RWPE2 (cell line): ENCODE measurements at regions not wholly inside any gene's neighbourhood (a gene's known extent, or its start where the extent isn't known, plus 50 kb on each side); places are given as distances from the start of the nearest gene placed in this dataset.

Source experiments
- ATAC-seq: fragments of 200-7000 bp; cut with Tn5 transposase; 3 replicates; pipeline ENCODE4 v1.9.1; 2021; ENCODE audit warnings: low read depth
- DNase-seq: peaks from one replicate; pipeline ENCODE4 v3.0.0-alpha.2; 2020; ENCODE audit warnings: low spot score
- H3K27ac ChIP-seq: fragments of 450-650 bp; 2 replicates; pipeline ENCODE4 v1.5.1; 2017; ENCODE audit warnings: mild to moderate bottlenecking; ENCODE audit not compliant: poor library complexity, severe bottlenecking
- H3K27me3 ChIP-seq: fragments of 250-450 bp; sonication (Bioruptor Pico); 2 replicates; pipeline ENCODE4 v1.5.1; 2021; ENCODE audit warnings: mild to moderate bottlenecking, moderate library complexity; ENCODE audit not compliant: insufficient read depth, poor library complexity, severe bottlenecking
- H3K36me3 ChIP-seq: fragments of 250-450 bp; sonication (Bioruptor Pico); 2 replicates; pipeline ENCODE4 v1.5.1; 2020; ENCODE audit warnings: low read depth, mild to moderate bottlenecking, moderate library complexity
- H3K4me1 ChIP-seq: fragments of 250-450 bp; sonication (Bioruptor Pico); 2 replicates; pipeline ENCODE4 v1.5.1; 2021; ENCODE audit warnings: mild to moderate bottlenecking, moderate library complexity; ENCODE audit not compliant: insufficient read depth, poor library complexity, severe bottlenecking
- H3K4me3 ChIP-seq: fragments of 250-450 bp; sonication (Bioruptor Pico); 2 replicates; pipeline ENCODE4 v1.5.1; 2021; ENCODE audit warnings: mild to moderate bottlenecking, moderate library complexity; ENCODE audit not compliant: severe bottlenecking
- H3K9me3 ChIP-seq: fragments of 250-450 bp; sonication (Bioruptor Pico); 2 replicates; pipeline ENCODE4 v1.5.1; 2021; ENCODE audit warnings: mild to moderate bottlenecking, moderate library complexity; ENCODE audit not compliant: severe bottlenecking
- TF ChIP-seq, protein P1 (sequence below): fragments of 450-650 bp; IDR thresholded peaks from one replicate; pipeline ENCODE4 v1.5.1; 2017; ENCODE audit warnings: mild to moderate bottlenecking, moderate library complexity; ENCODE audit not compliant: poor library complexity, severe bottlenecking

DNA sequence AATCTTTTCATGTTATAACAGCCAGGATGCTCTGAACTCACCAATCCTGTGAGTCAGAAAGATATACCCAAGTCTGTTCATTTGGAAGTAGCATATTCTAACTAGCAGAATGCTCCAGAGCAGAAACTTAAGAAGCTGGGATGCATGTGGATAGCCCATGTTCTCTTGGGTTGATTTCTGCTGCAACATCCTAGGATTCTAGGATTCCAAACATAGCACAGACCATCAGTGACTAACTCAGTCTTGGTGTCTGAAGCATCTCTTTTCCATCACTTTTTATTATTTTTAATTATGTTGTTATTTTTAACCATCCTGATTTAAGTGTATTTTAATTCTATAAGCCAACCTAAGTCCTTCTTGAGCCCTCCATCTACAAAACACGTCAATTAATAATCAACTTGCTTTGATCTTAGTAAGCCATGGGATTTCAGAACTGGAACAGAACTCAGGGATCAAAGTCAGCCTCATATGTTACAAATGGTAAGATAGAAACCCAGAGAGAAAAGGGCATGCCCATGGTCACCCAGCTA lies 85.4 kb downstream of the OSR1 start:
- DNase-seq, result no peak

GRCh38 chr2:19272039-19272438 lies 86.4 kb downstream of the OSR1 start:
- no peaks in the 10 kb centered on the region for H3K27me3 ChIP-seq
- H3K9me3 ChIP-seq, result no peaks in the 10 kb centered on the region
- H3K4me3 ChIP-seq, result no peak overlapping the region
- DNase-seq, result no peak
- H3K4me1 ChIP-seq, result no peaks in the 10 kb centered on the region
- TF ChIP-seq, protein P1, sequence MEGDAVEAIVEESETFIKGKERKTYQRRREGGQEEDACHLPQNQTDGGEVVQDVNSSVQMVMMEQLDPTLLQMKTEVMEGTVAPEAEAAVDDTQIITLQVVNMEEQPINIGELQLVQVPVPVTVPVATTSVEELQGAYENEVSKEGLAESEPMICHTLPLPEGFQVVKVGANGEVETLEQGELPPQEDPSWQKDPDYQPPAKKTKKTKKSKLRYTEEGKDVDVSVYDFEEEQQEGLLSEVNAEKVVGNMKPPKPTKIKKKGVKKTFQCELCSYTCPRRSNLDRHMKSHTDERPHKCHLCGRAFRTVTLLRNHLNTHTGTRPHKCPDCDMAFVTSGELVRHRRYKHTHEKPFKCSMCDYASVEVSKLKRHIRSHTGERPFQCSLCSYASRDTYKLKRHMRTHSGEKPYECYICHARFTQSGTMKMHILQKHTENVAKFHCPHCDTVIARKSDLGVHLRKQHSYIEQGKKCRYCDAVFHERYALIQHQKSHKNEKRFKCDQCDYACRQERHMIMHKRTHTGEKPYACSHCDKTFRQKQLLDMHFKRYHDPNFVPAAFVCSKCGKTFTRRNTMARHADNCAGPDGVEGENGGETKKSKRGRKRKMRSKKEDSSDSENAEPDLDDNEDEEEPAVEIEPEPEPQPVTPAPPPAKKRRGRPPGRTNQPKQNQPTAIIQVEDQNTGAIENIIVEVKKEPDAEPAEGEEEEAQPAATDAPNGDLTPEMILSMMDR, result no peak
- no peak overlapping the region for H3K27ac ChIP-seq
- H3K36me3 ChIP-seq, result no peaks in the 10 kb centered on the region
- ATAC-seq, result no peak

More for the DNA sequence above, 85.4 kb downstream of the OSR1 start:
- H3K9me3 ChIP-seq, result no peaks in the 10 kb centered on the region
- no peaks in the 10 kb centered on the region for H3K36me3 ChIP-seq
- H3K27ac ChIP-seq, result no peak overlapping the region
- H3K27me3 ChIP-seq, result no peaks in the 10 kb centered on the region
- H3K4me1 ChIP-seq, result no peaks in the 10 kb centered on the region
- TF ChIP-seq, protein P1, result no peak
- H3K4me3 ChIP-seq, result no peak overlapping the region
- no peak for ATAC-seq

GRCh38 chr2:19264852-19265251 lies 93.6 kb downstream of the OSR1 start:
- no peaks in the 10 kb centered on the region for H3K36me3 ChIP-seq
- no peaks in the 10 kb centered on the region for H3K9me3 ChIP-seq
- H3K27ac ChIP-seq, result no peak overlapping the region
- H3K27me3 ChIP-seq, result no peaks in the 10 kb centered on the region
- ATAC-seq (no peak), DNase-seq (no peak)
- no peak overlapping the region for H3K4me3 ChIP-seq
- TF ChIP-seq, protein P1, result no peak
- H3K4me1 ChIP-seq, result no peaks in the 10 kb centered on the region

DNA sequence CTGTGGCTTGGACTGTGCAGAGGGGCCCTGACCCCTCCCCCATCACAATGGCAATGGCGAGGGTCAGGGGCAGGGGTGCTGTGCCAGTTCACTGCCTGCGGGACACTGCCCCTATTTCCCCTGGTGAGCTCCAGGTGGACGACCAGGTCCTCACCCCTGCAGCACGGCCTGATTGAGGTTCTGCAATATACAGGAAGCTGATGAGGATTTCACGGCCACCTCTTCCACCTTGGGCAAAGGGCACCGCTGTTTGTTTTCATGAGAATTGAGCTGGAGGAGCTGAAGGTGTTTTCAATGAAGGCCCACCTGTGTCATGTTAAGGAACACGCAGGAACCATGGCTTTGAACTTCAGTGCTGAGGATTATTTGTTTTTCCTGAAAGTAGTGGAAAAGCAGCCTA lies 96.3 kb downstream of the OSR1 start:
- TF ChIP-seq, protein P1, result no peak
- H3K27me3 ChIP-seq, result no peaks in the 10 kb centered on the region
- H3K36me3 ChIP-seq, result no peaks in the 10 kb centered on the region
- peaks cover 3% of the 10 kb centered on the region for H3K4me1 ChIP-seq
- H3K4me3 ChIP-seq, result no peak overlapping the region
- no peak for DNase-seq
- no peak overlapping the region for H3K27ac ChIP-seq
- ATAC-seq, result no peak
- no peaks in the 10 kb centered on the region for H3K9me3 ChIP-seq

DNA sequence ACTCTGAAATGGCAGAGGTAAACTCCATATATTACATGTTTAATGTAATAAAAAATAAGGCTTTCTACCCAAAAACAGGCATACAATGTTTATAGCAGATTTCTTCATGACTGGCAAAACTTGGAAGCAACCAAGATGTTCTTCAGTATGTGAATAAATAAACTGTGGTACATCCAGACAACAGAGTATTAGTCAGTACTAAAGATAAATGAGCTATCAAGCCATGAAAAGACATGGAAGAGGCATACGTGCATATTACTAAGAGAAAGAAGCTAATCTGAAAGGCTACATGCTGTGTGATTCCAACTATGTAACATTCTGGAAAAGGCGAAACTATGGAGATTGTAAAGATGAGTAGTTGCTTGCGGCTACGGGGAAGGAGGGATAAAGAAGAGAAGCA lies 97.4 kb downstream of the OSR1 start:
- DNase-seq (no peak), ATAC-seq (no peak)
- H3K27me3 ChIP-seq, result no peaks in the 10 kb centered on the region
- no peak overlapping the region for H3K4me3 ChIP-seq
- TF ChIP-seq, protein P1, result no peak
- peaks cover 14% of the 10 kb centered on the region for H3K4me1 ChIP-seq
- H3K27ac ChIP-seq, result no peak overlapping the region
- no peaks in the 10 kb centered on the region for H3K9me3 ChIP-seq
- H3K36me3 ChIP-seq, result no peaks in the 10 kb centered on the region
